Prostate gland (tissue), 2 donors: ENCODE measurements at regions not wholly inside any gene's neighbourhood (a gene's known extent, or its start where the extent isn't known, plus 50 kb on each side); places are given as distances from the start of the nearest gene placed in this dataset.
"Not testable (repeated sequence)": the region's sequence is repeated elsewhere in the genome, so short reads cannot be mapped to it uniquely, and the experiment has no call there.

Experiments
- DNase-seq: peaks from one replicate; pipeline ENCODE4 v3.0.0-alpha.2; 2019; ENCODE audit warnings: low spot score
- H3K27ac ChIP-seq, 2 donors: fragments of 200-600 bp; sonication (generic); 2 replicates each; pipeline ENCODE4 v1.5.1; 2017 to 2019
- H3K27me3 ChIP-seq: fragments of 200-600 bp; sonication (generic); replicated peaks from 2 replicates; pipeline ENCODE4 v1.5.1; 2019; ENCODE audit not compliant: insufficient read depth
- H3K36me3 ChIP-seq, 2 donors: fragments of 200-600 bp; sonication (generic); 1 replicate in 1 of 2; 2 replicates in 1 of 2; pipeline versions ENCODE4 v1.5.1 to v1.8.1; 2017 to 2019
- H3K4me1 ChIP-seq: fragments of 200-600 bp; sonication (generic); replicated peaks from 2 replicates; pipeline ENCODE4 v1.5.1; 2019
- H3K4me3 ChIP-seq, 2 donors: fragments of 200-600 bp; sonication (generic); 2 replicates each; pipeline ENCODE4 v1.5.1; 2017 to 2019
- H3K9me3 ChIP-seq: fragments of 200-600 bp; sonication (generic); 2 replicates; pipeline ENCODE4 v1.5.1; 2017
- POLR2A ChIP-seq: fragments of 450-650 bp; IDR thresholded peaks from one replicate; pipeline ENCODE4 v1.6.1; 2016; ENCODE audit warnings: antibody characterized with exemption, mild to moderate bottlenecking
- POLR2AphosphoS5 ChIP-seq: sonication (generic); formaldehyde crosslinking; IDR thresholded peaks from one replicate; pipeline ENCODE4 v1.6.1; 2017; ENCODE audit warnings: antibody characterized with exemption
- WGBS: methylation state at CpG from one replicate; pipeline ENCODE4 v1.1.5; 2018; 5-methylcytosine and 5-hydroxymethylcytosine counted together
- intact Hi-C: fragments of 100-400 bp; cut with DNase I; formaldehyde crosslinking; loops from one replicate; pipeline ENCODE4 v1.14.2; 2022
- TF ChIP-seq, protein P1 (sequence below), 4 experiments: fragments of 200-600 bp in 2 of 4; fragments of 450-650 bp in 2 of 4; sonication (generic) in 2 of 4; IDR thresholded peaks; 1 replicate in 3 of 4; 2 replicates in 1 of 4; pipeline ENCODE4 v1.5.1; 2016 to 2019; ENCODE audit warnings: antibody characterized with exemption in 4 of 4, mild to moderate bottlenecking in 2 of 4, moderate library complexity in 2 of 4

DNA sequence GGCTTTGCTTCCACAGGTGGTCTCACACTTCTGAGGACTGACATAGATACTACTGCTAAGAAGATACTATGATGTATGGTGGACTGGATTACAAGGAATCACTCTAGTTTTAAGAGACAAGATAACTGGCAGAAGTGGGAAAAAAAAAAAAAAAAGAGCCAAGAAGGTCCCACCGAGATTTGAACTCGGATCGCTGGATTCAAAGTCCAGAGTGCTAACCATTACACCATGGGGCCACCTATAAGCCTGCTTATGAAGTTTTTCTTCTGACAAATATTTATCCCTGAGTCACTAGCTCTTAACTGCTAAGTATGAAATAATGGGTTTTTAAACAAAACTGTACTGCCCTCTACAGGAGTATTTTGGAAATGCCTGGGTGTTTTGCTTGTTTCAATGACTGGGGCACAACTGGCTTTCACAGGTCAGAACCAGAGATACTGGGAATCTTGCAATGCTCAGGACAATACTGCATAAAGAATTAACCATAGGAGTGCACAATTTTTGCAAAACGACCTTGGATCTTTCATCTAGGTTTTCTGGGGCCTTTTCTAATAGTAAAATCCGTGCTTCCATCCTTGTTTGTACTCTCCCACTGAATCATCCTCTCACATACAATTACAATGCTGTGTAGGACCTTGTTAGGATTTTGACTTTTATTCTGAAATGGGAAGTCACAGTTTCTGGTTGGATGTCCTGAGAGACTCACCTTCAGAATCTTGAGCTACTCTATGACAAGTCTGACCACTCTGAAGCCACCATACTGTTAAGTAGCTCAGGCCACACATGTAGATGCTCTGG lies 116.3 kb downstream of the OR2B2 start:
- H3K36me3 ChIP-seq: no peaks in the 10 kb centered on the region
- H3K27ac ChIP-seq: no peak overlapping the region
- DNase-seq: peak; percentile 89
- no peaks in the 10 kb centered on the region for H3K4me1 ChIP-seq
- intact Hi-C loops: no loop called here
- WGBS: 10% methylated on average over 5 of the region's 5 CpGs
- no peak overlapping the region for H3K4me3 ChIP-seq
- no peaks in the 10 kb centered on the region for H3K27me3 ChIP-seq
- TF ChIP-seq POLR2AphosphoS5 (peak; percentile 85), POLR2A (no peak)
- TF ChIP-seq, protein P1, sequence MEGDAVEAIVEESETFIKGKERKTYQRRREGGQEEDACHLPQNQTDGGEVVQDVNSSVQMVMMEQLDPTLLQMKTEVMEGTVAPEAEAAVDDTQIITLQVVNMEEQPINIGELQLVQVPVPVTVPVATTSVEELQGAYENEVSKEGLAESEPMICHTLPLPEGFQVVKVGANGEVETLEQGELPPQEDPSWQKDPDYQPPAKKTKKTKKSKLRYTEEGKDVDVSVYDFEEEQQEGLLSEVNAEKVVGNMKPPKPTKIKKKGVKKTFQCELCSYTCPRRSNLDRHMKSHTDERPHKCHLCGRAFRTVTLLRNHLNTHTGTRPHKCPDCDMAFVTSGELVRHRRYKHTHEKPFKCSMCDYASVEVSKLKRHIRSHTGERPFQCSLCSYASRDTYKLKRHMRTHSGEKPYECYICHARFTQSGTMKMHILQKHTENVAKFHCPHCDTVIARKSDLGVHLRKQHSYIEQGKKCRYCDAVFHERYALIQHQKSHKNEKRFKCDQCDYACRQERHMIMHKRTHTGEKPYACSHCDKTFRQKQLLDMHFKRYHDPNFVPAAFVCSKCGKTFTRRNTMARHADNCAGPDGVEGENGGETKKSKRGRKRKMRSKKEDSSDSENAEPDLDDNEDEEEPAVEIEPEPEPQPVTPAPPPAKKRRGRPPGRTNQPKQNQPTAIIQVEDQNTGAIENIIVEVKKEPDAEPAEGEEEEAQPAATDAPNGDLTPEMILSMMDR (IDR thresholded peaks at IDR 0.05): peak; percentile 76 to 91 (median 90)
- no peaks in the 10 kb centered on the region for H3K9me3 ChIP-seq

DNA sequence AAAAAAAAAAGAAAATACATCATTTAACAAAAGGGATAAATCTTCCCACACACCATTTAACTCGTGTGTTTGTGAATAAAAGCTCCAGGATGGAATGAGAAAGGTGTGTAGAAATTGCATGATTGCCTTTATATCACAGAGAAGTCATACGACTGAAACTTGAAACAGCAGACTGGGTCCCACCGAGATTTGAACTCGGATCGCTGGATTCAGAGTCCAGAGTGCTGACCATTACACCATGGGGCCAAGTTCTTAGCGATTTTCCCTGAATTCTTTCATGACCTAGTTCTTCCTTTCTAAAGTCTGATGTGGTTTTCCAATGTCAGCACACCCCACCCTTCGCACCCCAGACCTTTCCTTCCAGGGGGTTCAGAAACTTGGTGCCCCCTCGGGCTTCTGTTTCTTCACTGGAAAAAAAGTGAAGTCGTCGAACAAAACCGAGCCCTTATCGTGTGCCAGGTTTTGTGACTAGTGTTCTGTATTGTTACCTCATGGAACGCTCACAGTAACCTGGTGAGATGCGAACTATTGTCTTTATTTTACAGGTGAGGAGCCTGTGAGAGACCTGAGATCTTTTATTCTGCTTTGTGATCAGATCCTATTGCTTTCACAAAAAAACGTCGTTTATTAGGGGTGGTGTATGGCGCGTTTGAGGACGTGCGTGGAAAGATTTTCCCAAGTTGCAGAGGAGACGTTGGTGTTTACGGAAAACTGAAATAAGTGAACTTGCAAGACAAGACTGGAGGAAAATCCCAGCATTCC lies 120.8 kb downstream of the OR2B2 start:
- intact Hi-C loops: no loop called here
- 3% methylated on average over 22 of the region's 22 CpGs for WGBS
- no peaks in the 10 kb centered on the region for H3K27me3 ChIP-seq
- H3K27ac ChIP-seq: no peak overlapping the region
- no peaks in the 10 kb centered on the region for H3K9me3 ChIP-seq
- no peak for DNase-seq
- no peaks in the 10 kb centered on the region for H3K4me1 ChIP-seq
- no peak for TF ChIP-seq POLR2A
- TF ChIP-seq POLR2AphosphoS5: no peak
- TF ChIP-seq, protein P1 (IDR thresholded peaks at IDR 0.05): peak in 1 of 4 experiments; percentile 9
- no peaks in the 10 kb centered on the region for H3K36me3 ChIP-seq
- H3K4me3 ChIP-seq: peak overlapping the region; percentile 18 to 31

DNA sequence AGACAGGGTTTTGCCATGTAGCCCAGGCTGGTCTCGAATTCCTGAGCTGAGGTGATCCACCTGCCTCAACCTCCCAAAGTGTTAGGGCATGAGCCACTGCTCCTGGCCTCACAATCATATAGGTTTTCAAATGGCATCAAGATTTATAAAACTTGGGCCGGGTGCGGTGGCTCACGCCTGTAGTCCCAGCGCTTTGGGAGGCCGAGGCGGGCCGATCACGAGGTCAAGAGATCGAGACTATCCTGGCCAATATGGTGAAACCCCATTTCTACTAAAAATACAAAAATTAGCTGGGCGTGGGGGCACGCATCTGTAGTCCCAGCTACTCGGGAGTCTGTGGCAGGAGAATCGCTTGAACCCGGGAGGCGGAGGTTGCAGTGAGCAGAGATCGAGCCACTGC lies 123.8 kb downstream of the OR2B2 start:
- H3K36me3 ChIP-seq, DNase-seq, intact Hi-C loops, H3K27ac ChIP-seq, H3K27me3 ChIP-seq, H3K4me3 ChIP-seq, H3K9me3 ChIP-seq, H3K4me1 ChIP-seq: not testable (repeated sequence)
- WGBS: 98% methylated on average over 17 of the region's 17 CpGs

DNA sequence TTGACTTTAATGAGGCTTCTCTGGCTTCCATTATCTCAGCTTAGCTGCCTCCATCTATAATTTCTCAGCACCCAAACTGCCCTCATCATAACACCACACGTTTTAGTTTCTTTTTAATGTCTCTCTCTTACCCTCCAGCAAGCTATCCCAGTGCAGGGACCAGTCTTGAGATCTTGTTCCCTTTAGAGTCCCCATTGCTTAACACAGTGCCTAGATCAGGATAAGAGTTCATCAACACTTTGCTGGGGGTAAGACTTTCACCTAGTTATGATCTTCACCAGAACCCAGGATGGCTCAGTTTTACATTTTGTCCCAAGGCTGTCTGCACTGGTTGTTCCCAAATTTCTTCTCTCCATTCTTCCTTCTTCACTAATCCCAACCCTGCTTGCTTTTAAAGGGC lies 126.1 kb downstream of the OR2B2 start:
- no peaks in the 10 kb centered on the region for H3K9me3 ChIP-seq
- no peak for DNase-seq
- H3K4me3 ChIP-seq: no peak overlapping the region
- H3K36me3 ChIP-seq: no peaks in the 10 kb centered on the region
- no peak overlapping the region for H3K27ac ChIP-seq
- H3K27me3 ChIP-seq: no peaks in the 10 kb centered on the region
- TF ChIP-seq POLR2AphosphoS5 (no peak), POLR2A (no peak)
- TF ChIP-seq, protein P1 (IDR thresholded peaks at IDR 0.05): no peak
- WGBS: 13% methylated on average over 1 of the region's 1 CpG
- no peaks in the 10 kb centered on the region for H3K4me1 ChIP-seq
- intact Hi-C loops: no loop called here

DNA sequence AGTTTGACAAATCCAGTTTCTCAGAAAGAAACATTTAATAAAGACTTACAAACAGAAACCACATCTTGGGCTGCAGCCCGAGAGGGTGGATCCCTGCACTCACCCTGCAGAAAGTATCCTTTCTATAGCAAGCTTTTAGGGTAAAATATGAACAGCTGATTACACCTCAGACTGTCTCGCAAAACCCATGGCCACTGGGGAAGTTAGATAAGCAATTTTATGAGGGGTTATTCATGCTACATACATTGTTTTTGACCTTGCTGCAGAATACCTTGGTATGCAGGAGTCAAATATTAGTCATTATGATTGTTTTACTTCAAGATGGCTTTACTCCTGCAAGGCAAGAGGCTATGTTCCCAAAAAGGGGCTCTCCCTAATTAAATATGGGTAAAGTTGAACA lies 126.9 kb downstream of the OR2B2 start:
- no peak for DNase-seq
- TF ChIP-seq, protein P1 (IDR thresholded peaks at IDR 0.05): no peak
- Histone ChIP-seq H3K27ac (no peak overlapping the region), H3K27me3 (no peaks in the 10 kb centered on the region), H3K4me3 (no peak overlapping the region), H3K36me3 (no peaks in the 10 kb centered on the region), H3K4me1 (no peaks in the 10 kb centered on the region), H3K9me3 (no peaks in the 10 kb centered on the region)
- WGBS: 28% methylated on average over 2 of the region's 2 CpGs
- intact Hi-C loops: no loop called here
